DOHH2 (cell line): ENCODE measurements at regions not wholly inside any gene's neighbourhood (a gene's known extent, or its start where the extent isn't known, plus 50 kb on each side); places are given as distances from the start of the nearest gene placed in this dataset.

Experiments
- H3F3A ChIP-seq: fragments of 200-600 bp; sonication (generic), shearing (Covaris generic); 2 replicates; pipeline ENCODE4 v1.6.0; 2016; ENCODE audit warnings: antibody characterized with exemption, mild to moderate bottlenecking; ENCODE audit not compliant: control insufficient read depth, insufficient read depth
- H3K27ac ChIP-seq: fragments of 200-600 bp; sonication (generic); 2 replicates; pipeline ENCODE4 v1.5.1; 2014; ENCODE audit warnings: low read depth, mild to moderate bottlenecking, low read length, moderate library complexity
- H3K27me3 ChIP-seq: fragments of 200-600 bp; sonication (generic); 2 replicates; pipeline ENCODE4 v1.6.1; 2014; ENCODE audit warnings: mild to moderate bottlenecking, low read length, mixed read lengths; ENCODE audit not compliant: control insufficient read depth
- H3K36me3 ChIP-seq: fragments of 200-600 bp; sonication (generic); 2 replicates; pipeline ENCODE4 v1.6.1; 2014; ENCODE audit warnings: mild to moderate bottlenecking, low read length, moderate library complexity, mixed read lengths; ENCODE audit not compliant: control insufficient read depth
- H3K4me1 ChIP-seq: fragments of 200-600 bp; sonication (generic); 2 replicates; pipeline ENCODE4 v1.6.1; 2014; ENCODE audit warnings: mild to moderate bottlenecking, low read length, mixed read lengths; ENCODE audit not compliant: control insufficient read depth
- H3K4me2 ChIP-seq: fragments of 200-600 bp; sonication (generic); 2 replicates; pipeline ENCODE4 v1.6.0; 2014; ENCODE audit warnings: mild to moderate bottlenecking, low read length, moderate library complexity
- H3K4me3 ChIP-seq: fragments of 200-600 bp; sonication (generic); 2 replicates; pipeline ENCODE4 v1.5.1; 2014; ENCODE audit warnings: mild to moderate bottlenecking, low read length, mixed read lengths
- H3K79me2 ChIP-seq: fragments of 200-600 bp; sonication (generic); 2 replicates; pipeline ENCODE4 v1.6.1; 2014; ENCODE audit warnings: mild to moderate bottlenecking, low read length, mixed read lengths; ENCODE audit not compliant: control insufficient read depth
- H3K9me2 ChIP-seq: fragments of 200-600 bp; sonication (generic); replicated peaks from 2 replicates; pipeline ENCODE4 v1.6.1; 2014; ENCODE audit warnings: mild to moderate bottlenecking, low read length, mixed read lengths; ENCODE audit not compliant: control insufficient read depth
- H3K9me3 ChIP-seq: fragments of 200-600 bp; sonication (generic); 2 replicates; pipeline ENCODE4 v1.6.1; 2014; ENCODE audit warnings: antibody characterized with exemption, low read length, mixed read lengths; ENCODE audit not compliant: control insufficient read depth, insufficient read depth
- H4K20me1 ChIP-seq: fragments of 200-600 bp; sonication (generic); 2 replicates; pipeline ENCODE4 v1.6.0; 2014; ENCODE audit warnings: low read depth, mild to moderate bottlenecking, antibody characterized with exemption, low read length, moderate library complexity; ENCODE audit not compliant: control insufficient read depth, insufficient read depth
- CTCF ChIP-seq: fragments of 200-600 bp; sonication (generic); IDR thresholded peaks from one replicate; pipeline ENCODE4 v1.5.1; 2014; ENCODE audit warnings: antibody characterized with exemption, mild to moderate bottlenecking, low read depth, low read length; ENCODE audit not compliant: poor library complexity, severe bottlenecking
- EZH2phosphoT487 ChIP-seq: fragments of 200-600 bp; sonication (generic); IDR thresholded peaks from 2 replicates; pipeline ENCODE4 v1.6.1; 2017; ENCODE audit warnings: borderline replicate concordance, mild to moderate bottlenecking, antibody characterized with exemption, low read length, moderate library complexity, mixed read lengths

- H3K9me3 ChIP-seq: no peaks in the 10 kb centered on the region
- no peaks in the 10 kb centered on the region for H3K4me1 ChIP-seq
- H3K79me2 ChIP-seq: no peaks in the 10 kb centered on the region
- TF ChIP-seq CTCF (no peak), EZH2phosphoT487 (no peak)
- no peaks in the 10 kb centered on the region for H3K27me3 ChIP-seq
- H3F3A ChIP-seq: no peaks in the 10 kb centered on the region
- no peaks in the 10 kb centered on the region for H3K9me2 ChIP-seq
- no peak overlapping the region for H3K4me3 ChIP-seq
- H3K4me2 ChIP-seq: no peak overlapping the region
- no peak overlapping the region for H3K27ac ChIP-seq
- no peaks in the 10 kb centered on the region for H4K20me1 ChIP-seq
- no peaks in the 10 kb centered on the region for H3K36me3 ChIP-seq
Observed at GRCh38 chr2:167853717-167854116, 393.7 kb downstream of the STK39 start.

GRCh38 chr2:167851876-167852275 lies 395.5 kb downstream of the STK39 start:
- Histone ChIP-seq H3K36me3 (no peaks in the 10 kb centered on the region), H3K27me3 (no peaks in the 10 kb centered on the region), H3K4me1 (no peaks in the 10 kb centered on the region), H3K9me3 (no peaks in the 10 kb centered on the region), H3K4me3 (no peak overlapping the region), H3F3A (no peaks in the 10 kb centered on the region), H3K79me2 (no peaks in the 10 kb centered on the region), H4K20me1 (no peaks in the 10 kb centered on the region), H3K4me2 (no peak overlapping the region), H3K9me2 (no peaks in the 10 kb centered on the region), H3K27ac (no peak overlapping the region)
- no peak for TF ChIP-seq EZH2phosphoT487
- TF ChIP-seq CTCF: no peak

- Histone ChIP-seq H3K27me3 (no peaks in the 10 kb centered on the region), H3K27ac (no peak overlapping the region), H3K9me2 (no peaks in the 10 kb centered on the region), H3K4me1 (no peaks in the 10 kb centered on the region), H3K36me3 (no peaks in the 10 kb centered on the region), H3K4me2 (no peak overlapping the region), H3F3A (no peaks in the 10 kb centered on the region), H3K79me2 (no peaks in the 10 kb centered on the region), H3K4me3 (no peak overlapping the region), H4K20me1 (no peaks in the 10 kb centered on the region), H3K9me3 (no peaks in the 10 kb centered on the region)
- TF ChIP-seq CTCF (no peak), EZH2phosphoT487 (no peak)
Observed at GRCh38 chr2:167851323-167851860, 396.0 kb downstream of the STK39 start.
